Transverse colon (tissue), 4 donors: ENCODE measurements at regions not wholly inside any gene's neighbourhood (a gene's known extent, or its start where the extent isn't known, plus 50 kb on each side); places are given as distances from the start of the nearest gene placed in this dataset.

ENCODE experiments used
- POLR2AphosphoS5 ChIP-seq, 3 donors: sonication (generic); formaldehyde crosslinking; IDR thresholded peaks; one replicate each; pipeline ENCODE4 v1.6.1; 2016; ENCODE audit warnings: antibody characterized with exemption in 3 of 3
- TF ChIP-seq, protein P1 (sequence below), 5 experiments: fragments of 200-600 bp in 3 of 5; fragments of 450-650 bp in 2 of 5; sonication (generic) in 3 of 5; IDR thresholded peaks; 1 replicate in 2 of 5; 2 replicates in 3 of 5; pipeline ENCODE4 v1.5.1; 2016 to 2017; ENCODE audit warnings: antibody characterized with exemption in 5 of 5, inconsistent platforms in 3 of 5, mild to moderate bottlenecking in 2 of 5, moderate library complexity in 1 of 5

DNA sequence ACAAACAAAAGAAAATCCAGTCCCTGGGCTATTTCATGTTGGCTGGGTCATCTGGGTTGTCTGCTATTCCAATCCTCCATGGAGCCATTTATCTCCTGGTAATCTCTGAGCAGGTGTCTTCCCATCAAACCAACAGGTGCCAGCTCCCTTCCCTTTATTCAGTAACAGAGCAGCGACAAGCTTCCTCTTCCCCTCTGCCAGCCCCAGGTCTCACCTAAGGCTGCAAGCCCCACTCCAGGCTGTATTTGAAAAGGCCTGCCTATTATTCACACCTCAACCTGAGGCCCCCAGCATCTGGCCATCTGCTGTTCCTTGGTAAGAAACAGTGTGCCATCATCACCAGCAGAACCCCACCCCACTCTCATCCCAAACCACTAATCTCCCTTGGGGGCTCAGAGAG lies 436.2 kb downstream of the BUD13 start:
- TF ChIP-seq, protein P1, sequence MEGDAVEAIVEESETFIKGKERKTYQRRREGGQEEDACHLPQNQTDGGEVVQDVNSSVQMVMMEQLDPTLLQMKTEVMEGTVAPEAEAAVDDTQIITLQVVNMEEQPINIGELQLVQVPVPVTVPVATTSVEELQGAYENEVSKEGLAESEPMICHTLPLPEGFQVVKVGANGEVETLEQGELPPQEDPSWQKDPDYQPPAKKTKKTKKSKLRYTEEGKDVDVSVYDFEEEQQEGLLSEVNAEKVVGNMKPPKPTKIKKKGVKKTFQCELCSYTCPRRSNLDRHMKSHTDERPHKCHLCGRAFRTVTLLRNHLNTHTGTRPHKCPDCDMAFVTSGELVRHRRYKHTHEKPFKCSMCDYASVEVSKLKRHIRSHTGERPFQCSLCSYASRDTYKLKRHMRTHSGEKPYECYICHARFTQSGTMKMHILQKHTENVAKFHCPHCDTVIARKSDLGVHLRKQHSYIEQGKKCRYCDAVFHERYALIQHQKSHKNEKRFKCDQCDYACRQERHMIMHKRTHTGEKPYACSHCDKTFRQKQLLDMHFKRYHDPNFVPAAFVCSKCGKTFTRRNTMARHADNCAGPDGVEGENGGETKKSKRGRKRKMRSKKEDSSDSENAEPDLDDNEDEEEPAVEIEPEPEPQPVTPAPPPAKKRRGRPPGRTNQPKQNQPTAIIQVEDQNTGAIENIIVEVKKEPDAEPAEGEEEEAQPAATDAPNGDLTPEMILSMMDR (IDR thresholded peaks at IDR 0.05): no peak
- no peak for TF ChIP-seq POLR2AphosphoS5 (IDR thresholded peaks at IDR 0.05)
